Peyer's patch (tissue), 4 donors: ENCODE measurements at regions not wholly inside any gene's neighbourhood (a gene's known extent, or its start where the extent isn't known, plus 50 kb on each side); places are given as distances from the start of the nearest gene placed in this dataset.

ENCODE experiments used
- CTCF ChIP-seq, 6 experiments: fragments of 450-650 bp in 4 of 6; fragments of 200-600 bp in 2 of 6; sonication (generic) in 1 of 6; IDR thresholded peaks; one replicate each; pipeline ENCODE4 v1.5.1; 2017 to 2019; ENCODE audit warnings: antibody characterized with exemption in 6 of 6, mild to moderate bottlenecking in 3 of 6, moderate library complexity in 1 of 6
- POLR2A ChIP-seq, 2 donors: fragments of 450-650 bp; IDR thresholded peaks; one replicate each; pipeline ENCODE4 v1.5.1; 2017; ENCODE audit warnings: antibody characterized with exemption in 2 of 2, mild to moderate bottlenecking in 2 of 2, moderate library complexity in 2 of 2

GRCh38 chr3:144687862-144688261, 716.2 kb downstream of the DIPK2A start:
- TF ChIP-seq POLR2A (IDR thresholded peaks at IDR 0.05) (no peak), CTCF (IDR thresholded peaks at IDR 0.05) (no peak)
